ENCODE measurements at regions not wholly inside any gene's neighbourhood (a gene's known extent, or its start where the extent isn't known, plus 50 kb on each side); places are given as distances from the start of the nearest gene placed in this dataset.
"Not testable (repeated sequence)": the region's sequence is repeated elsewhere in the genome, so short reads cannot be mapped to it uniquely, and the experiment has no call there.

DNA sequence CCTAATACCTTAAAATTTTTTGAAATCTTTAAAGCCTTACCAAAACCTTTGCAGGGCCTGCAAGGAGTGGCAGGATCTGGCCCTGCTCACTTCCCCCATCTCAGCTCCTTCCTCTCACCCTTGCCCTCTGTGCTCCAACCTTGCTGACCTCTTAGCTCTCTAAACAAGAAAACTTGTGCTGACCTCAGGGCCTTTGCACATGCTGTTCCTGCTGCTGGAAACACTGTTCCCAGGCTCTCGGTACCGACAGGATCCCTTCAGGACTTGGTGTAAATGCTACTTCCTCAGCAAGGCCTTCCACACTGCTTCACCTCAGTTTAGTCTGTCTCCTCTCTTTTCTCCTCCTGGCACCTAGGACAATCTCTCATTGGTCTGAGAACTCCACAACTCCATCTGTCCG is 155.4 kb upstream of the IQSEC1 start:
- WGBS (ENCODE audit: insufficient coverage) = 100% methylated on average over 3 of the region's 3 CpGs

DNA sequence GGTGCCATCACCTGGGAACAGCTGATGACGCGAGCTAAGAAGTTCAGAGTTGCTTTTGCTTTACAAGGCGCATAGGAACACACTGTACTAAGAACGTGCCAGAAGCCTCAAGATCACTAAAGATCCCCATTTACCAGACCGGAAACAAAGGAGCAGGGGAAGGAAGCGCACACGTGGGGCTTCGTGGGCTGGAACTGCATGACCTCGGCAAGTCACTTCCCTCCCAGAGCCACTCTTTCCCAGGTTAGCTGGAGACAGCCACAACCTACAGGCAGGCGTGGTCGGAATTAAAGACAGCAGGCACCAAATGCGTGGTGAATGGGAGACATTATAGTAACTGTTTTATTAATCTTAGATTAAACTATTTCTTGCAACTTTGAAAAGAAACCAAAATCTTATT is 154.9 kb upstream of the IQSEC1 start:
- H3K4me3 ChIP-seq (ENCODE audit: low read depth, low read length); H3K27ac ChIP-seq (ENCODE audit: low read depth, low read length); DNase-seq (ENCODE audit: low read depth in 4 of 6, low spot score in 6 of 6); H3K4me1 ChIP-seq (ENCODE audit: control insufficient read depth, insufficient read depth, low read length); H3K27me3 ChIP-seq (ENCODE audit: control insufficient read depth, insufficient read depth, low read length); H3K36me3 ChIP-seq (ENCODE audit: control insufficient read depth, insufficient read depth, low read length); H3K9me3 ChIP-seq (ENCODE audit: control insufficient read depth, insufficient read depth, low read length): not testable (repeated sequence)
- 82% methylated on average over 2 of the region's 12 CpGs for WGBS (ENCODE audit: insufficient coverage)

More for the DNA sequence above, 155.4 kb upstream of the IQSEC1 start:
- no peaks in the 10 kb centered on the region for H3K27me3 ChIP-seq (ENCODE audit: control insufficient read depth, insufficient read depth, low read length)
- peaks cover 7% of the 10 kb centered on the region for H3K4me1 ChIP-seq (ENCODE audit: control insufficient read depth, insufficient read depth, low read length)
- no peaks in the 10 kb centered on the region for H3K36me3 ChIP-seq (ENCODE audit: control insufficient read depth, insufficient read depth, low read length)
- no peaks in the 10 kb centered on the region for H3K9me3 ChIP-seq (ENCODE audit: control insufficient read depth, insufficient read depth, low read length)
- DNase-seq (ENCODE audit: low read depth in 4 of 6, low spot score in 6 of 6) = no peak
- H3K4me3 ChIP-seq (ENCODE audit: low read depth, low read length) = no peak overlapping the region
- no peak overlapping the region for H3K27ac ChIP-seq (ENCODE audit: low read depth, low read length)

DNA sequence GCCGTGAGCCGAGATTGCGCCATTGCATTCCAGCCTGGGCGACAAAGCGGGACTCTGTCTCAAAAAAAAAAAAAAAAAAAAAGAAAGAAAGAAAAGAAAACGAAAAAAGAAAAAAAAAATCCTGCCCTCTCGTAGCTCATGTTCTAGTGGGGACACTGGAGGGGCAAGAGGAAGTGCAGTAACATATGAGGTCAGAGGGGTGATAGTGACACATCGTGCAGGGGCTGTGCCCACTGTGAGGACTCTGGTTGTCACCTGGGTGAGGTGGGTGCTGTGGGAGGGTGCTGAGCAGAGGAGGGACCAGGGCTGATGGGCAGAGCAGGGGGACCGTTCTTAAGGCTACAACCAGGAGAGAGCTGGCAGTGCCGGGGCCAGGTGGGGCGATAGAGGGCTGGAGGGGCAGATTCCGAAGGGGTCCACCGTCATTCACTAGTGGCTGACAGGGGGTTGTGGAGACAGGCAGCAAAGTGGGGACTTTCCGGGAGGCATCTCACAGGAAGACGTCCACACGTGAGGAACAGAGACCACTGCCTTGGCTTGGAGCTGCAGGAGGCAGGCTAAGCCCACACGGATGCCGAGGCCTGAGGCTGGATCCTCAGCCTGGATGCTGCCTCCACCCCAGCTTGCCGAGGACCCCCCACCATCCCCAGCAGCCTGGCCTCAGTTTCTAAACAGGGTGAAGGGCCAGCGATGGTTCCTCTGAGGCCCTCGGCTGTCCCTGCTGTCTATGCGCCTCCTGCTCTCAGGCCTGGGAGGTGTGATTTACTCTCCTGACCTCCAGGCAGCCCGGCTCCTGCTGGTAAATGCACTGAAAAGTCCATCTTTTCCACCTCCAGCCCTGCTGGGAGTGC is 154.3 kb upstream of the IQSEC1 start:
- peaks cover 5% of the 10 kb centered on the region for H3K4me1 ChIP-seq (ENCODE audit: control insufficient read depth, insufficient read depth, low read length)
- 88% methylated on average over 17 of the region's 23 CpGs for whole genome bisulfite sequencing (ENCODE audit: insufficient coverage)
- H3K4me3 ChIP-seq (ENCODE audit: low read depth, low read length) = no peak overlapping the region
- DNase-seq (ENCODE audit: low read depth in 4 of 6, low spot score in 6 of 6) = no peak
- H3K9me3 ChIP-seq (ENCODE audit: control insufficient read depth, insufficient read depth, low read length) = no peaks in the 10 kb centered on the region
- no peak overlapping the region for H3K27ac ChIP-seq (ENCODE audit: low read depth, low read length)
- no peaks in the 10 kb centered on the region for H3K36me3 ChIP-seq (ENCODE audit: control insufficient read depth, insufficient read depth, low read length)
- H3K27me3 ChIP-seq (ENCODE audit: control insufficient read depth, insufficient read depth, low read length) = no peaks in the 10 kb centered on the region

DNA sequence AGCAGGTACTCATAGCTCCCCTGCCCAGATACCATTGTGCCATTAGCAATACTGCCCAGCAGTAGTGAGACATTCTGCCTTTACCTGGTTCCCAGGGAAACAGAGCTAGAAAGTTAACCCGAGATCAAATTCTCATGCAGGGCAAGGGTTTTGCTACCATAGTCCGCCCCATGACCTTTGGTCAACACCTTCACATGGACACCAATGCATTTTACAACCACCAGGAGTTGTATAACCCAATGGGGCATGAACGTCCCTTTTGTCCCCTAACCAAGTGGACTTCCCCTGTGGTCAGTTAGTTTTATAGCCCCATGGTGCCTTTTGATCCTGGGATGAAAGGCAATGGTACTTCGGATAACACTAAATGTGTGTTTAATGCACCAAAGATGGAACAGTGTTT is 151.7 kb upstream of the IQSEC1 start:
- Histone ChIP-seq H3K9me3 (ENCODE audit: control insufficient read depth, insufficient read depth, low read length) (no peaks in the 10 kb centered on the region), H3K27me3 (ENCODE audit: control insufficient read depth, insufficient read depth, low read length) (no peaks in the 10 kb centered on the region), H3K27ac (ENCODE audit: low read depth, low read length) (no peak overlapping the region), H3K36me3 (ENCODE audit: control insufficient read depth, insufficient read depth, low read length) (peaks cover 2% of the 10 kb centered on the region), H3K4me1 (ENCODE audit: control insufficient read depth, insufficient read depth, low read length) (peaks cover 4% of the 10 kb centered on the region), H3K4me3 (ENCODE audit: low read depth, low read length) (no peak overlapping the region)
- no peak for DNase-seq (ENCODE audit: low read depth in 4 of 6, low spot score in 6 of 6)
- WGBS (ENCODE audit: insufficient coverage) = 0% methylated on average over 1 of the region's 4 CpGs

DNA sequence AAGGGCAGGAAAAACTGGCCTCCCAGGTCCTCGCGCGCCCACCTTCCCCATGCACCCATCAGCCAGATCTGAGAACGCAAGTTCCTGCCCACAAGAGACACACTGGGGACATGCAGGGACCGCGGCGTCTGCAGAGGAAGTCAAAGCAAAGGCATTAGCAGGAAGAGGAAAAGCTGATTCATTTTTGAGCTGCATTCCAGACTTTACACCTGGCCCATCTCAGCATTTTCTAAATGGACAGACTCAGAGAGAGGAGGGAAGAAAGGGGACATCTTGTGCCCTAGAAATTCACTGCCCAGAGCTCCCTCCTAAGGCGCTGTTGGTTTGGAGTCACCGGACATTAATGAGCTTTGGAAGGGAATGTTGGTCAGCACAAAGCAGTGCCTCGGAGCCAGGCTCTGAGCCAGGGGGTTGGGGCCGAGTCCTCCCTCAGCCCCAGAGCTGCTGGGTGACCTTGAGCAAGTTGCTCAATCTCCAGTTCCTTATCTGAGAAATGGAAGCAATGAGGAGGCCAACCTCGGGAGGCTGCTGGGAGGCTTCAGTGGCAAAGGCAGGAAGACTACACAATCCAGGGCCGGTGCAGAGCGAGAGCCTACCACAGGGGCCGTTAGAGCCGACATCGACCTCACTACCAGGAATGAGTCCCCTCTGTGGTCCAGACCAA is 150.5 kb upstream of the IQSEC1 start:
- Histone ChIP-seq H3K9me3 (ENCODE audit: control insufficient read depth, insufficient read depth, low read length) (no peaks in the 10 kb centered on the region), H3K27me3 (ENCODE audit: control insufficient read depth, insufficient read depth, low read length) (no peaks in the 10 kb centered on the region), H3K4me3 (ENCODE audit: low read depth, low read length) (no peak overlapping the region), H3K36me3 (ENCODE audit: control insufficient read depth, insufficient read depth, low read length) (peaks cover 2% of the 10 kb centered on the region), H3K27ac (ENCODE audit: low read depth, low read length) (no peak overlapping the region), H3K4me1 (ENCODE audit: control insufficient read depth, insufficient read depth, low read length) (peaks cover 10% of the 10 kb centered on the region)
- DNase-seq (ENCODE audit: low read depth in 4 of 6, low spot score in 6 of 6) = no peak
- 77% methylated on average over 13 of the region's 17 CpGs for WGBS (ENCODE audit: insufficient coverage)

DNA sequence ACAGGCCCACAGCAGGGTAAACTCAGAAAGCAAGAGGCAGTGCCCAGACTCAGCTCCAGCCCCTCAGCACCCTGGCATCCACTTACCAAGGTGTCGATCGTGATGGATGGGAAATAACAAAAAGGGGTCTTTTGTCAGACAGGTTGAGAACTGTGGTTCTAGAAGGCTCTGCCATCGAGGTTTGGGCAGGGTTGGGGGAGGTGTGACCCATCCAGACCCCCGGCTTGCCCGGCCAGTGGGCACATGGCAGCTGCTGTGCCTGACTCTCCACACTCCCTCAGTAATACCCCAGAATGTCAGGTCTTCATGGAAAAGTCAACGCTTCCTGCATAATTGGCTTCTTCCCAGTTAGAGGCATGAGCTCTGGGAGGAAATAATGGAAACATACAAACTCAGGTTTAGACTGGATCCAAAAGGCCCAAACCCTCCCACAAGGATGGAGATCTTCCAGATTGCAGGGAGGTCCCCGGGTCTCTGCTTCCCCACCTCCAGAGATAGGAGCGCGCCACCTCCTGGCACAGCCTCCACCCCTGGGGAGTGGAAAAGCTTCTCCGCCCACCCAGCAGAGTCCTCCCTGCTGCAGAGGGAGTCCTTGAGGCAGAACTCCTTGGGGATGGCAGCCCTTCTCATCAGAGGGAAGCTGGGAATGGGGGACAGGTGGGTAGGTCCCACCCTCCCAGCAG is 149.8 kb upstream of the IQSEC1 start:
- WGBS (ENCODE audit: insufficient coverage) = 88% methylated on average over 7 of the region's 10 CpGs
- Histone ChIP-seq H3K9me3 (ENCODE audit: control insufficient read depth, insufficient read depth, low read length) (no peaks in the 10 kb centered on the region), H3K4me3 (ENCODE audit: low read depth, low read length) (no peak overlapping the region), H3K27ac (ENCODE audit: low read depth, low read length) (no peak overlapping the region), H3K36me3 (ENCODE audit: control insufficient read depth, insufficient read depth, low read length) (peaks cover 2% of the 10 kb centered on the region), H3K27me3 (ENCODE audit: control insufficient read depth, insufficient read depth, low read length) (no peaks in the 10 kb centered on the region), H3K4me1 (ENCODE audit: control insufficient read depth, insufficient read depth, low read length) (peaks cover 11% of the 10 kb centered on the region)
- no peak for DNase-seq (ENCODE audit: low read depth in 4 of 6, low spot score in 6 of 6)

DNA sequence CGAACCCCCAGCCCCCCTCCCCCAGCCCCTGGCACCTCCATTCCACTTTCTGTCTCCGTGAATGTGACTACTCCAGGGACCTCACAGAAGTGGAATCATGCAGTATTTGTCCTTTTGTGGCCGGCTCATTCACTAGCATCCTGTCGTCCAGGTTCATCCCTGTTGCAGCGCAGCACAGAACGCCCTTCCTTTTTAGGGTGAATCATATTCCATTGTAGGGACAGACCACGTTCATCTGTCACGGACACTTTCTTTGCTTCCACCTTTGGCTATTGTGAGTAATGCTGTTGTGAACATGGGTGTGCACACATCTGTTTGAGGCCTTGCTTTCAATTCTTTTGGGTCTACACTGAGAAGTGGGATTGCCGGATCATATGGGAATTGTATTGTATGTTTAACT is 148.9 kb upstream of the IQSEC1 start:
- H3K36me3 ChIP-seq (ENCODE audit: control insufficient read depth, insufficient read depth, low read length) = peaks cover 2% of the 10 kb centered on the region
- peaks cover 15% of the 10 kb centered on the region for H3K4me1 ChIP-seq (ENCODE audit: control insufficient read depth, insufficient read depth, low read length)
- WGBS (ENCODE audit: insufficient coverage) = 72% methylated on average over 4 of the region's 9 CpGs
- no peak overlapping the region for H3K27ac ChIP-seq (ENCODE audit: low read depth, low read length)
- no peak overlapping the region for H3K4me3 ChIP-seq (ENCODE audit: low read depth, low read length)
- no peaks in the 10 kb centered on the region for H3K9me3 ChIP-seq (ENCODE audit: control insufficient read depth, insufficient read depth, low read length)
- no peak for DNase-seq (ENCODE audit: low read depth in 4 of 6, low spot score in 6 of 6)
- H3K27me3 ChIP-seq (ENCODE audit: control insufficient read depth, insufficient read depth, low read length) = no peaks in the 10 kb centered on the region

DNA sequence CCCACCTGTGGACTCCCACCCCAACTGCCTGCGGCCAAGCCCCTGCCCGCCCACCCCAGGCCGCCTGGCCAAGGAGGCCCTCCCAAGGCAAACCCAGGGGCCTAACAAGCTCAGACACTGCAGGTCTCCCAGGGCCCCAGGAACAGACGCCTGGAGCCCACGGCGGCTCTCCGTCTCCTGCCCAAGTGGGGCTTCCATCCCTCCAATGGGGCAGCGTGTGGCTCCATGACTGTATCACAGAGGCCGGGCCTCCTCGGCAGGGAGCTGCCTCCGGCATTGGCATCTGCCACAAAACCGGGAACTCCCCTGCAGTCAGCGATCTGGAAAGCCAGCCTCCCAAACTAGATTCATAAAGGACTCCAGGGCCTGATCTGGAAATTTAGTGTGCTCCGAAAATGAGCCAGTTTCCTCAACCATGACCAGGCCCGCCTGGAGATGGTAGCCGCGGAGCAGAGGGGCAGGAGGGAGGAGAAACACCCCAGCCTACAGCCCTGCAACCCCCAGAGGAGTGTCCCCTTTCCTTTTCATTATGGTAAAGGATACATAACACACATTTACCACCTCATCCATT is 148.3 kb upstream of the IQSEC1 start:
- Histone ChIP-seq H3K36me3 (ENCODE audit: control insufficient read depth, insufficient read depth, low read length) (peaks cover 2% of the 10 kb centered on the region), H3K27ac (ENCODE audit: low read depth, low read length) (no peak overlapping the region), H3K4me3 (ENCODE audit: low read depth, low read length) (no peak overlapping the region), H3K27me3 (ENCODE audit: control insufficient read depth, insufficient read depth, low read length) (no peaks in the 10 kb centered on the region), H3K9me3 (ENCODE audit: control insufficient read depth, insufficient read depth, low read length) (no peaks in the 10 kb centered on the region), H3K4me1 (ENCODE audit: control insufficient read depth, insufficient read depth, low read length) (peaks cover 15% of the 10 kb centered on the region)
- 87% methylated on average over 12 of the region's 17 CpGs for WGBS (ENCODE audit: insufficient coverage)
- DNase-seq (ENCODE audit: low read depth in 4 of 6, low spot score in 6 of 6) = peak in 1 of 6 donors; percentile 52

DNA sequence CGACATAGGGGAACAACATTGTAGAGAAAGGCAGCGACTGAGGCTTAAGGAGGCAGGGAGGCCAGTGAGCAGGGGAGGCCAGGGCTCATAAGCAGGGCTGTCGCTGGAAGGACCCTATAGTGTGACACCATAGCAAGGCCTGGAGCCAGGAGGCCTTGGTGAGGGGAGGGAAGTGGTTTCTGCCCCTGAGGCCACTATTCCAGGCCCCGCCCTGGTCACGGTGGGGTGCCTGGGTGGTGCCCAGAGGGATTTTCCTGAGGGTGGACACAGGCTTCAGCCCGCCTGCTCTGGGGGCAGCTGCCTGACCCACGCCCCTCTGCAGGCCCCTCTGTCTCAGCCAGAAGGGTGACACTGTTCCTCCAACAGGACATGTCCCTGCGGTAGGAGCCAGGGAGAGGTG is 147.8 kb upstream of the IQSEC1 start:
- DNase-seq (ENCODE audit: low read depth in 4 of 6, low spot score in 6 of 6) = no peak
- Histone ChIP-seq H3K4me1 (ENCODE audit: control insufficient read depth, insufficient read depth, low read length) (peaks cover 19% of the 10 kb centered on the region), H3K36me3 (ENCODE audit: control insufficient read depth, insufficient read depth, low read length) (peaks cover 2% of the 10 kb centered on the region), H3K27ac (ENCODE audit: low read depth, low read length) (no peak overlapping the region), H3K9me3 (ENCODE audit: control insufficient read depth, insufficient read depth, low read length) (no peaks in the 10 kb centered on the region), H3K4me3 (ENCODE audit: low read depth, low read length) (no peak overlapping the region), H3K27me3 (ENCODE audit: control insufficient read depth, insufficient read depth, low read length) (no peaks in the 10 kb centered on the region)
- 87% methylated on average over 5 of the region's 8 CpGs for WGBS (ENCODE audit: insufficient coverage)

All from spinal cord (tissue), 9 donors.